DND-41 (cell line): ENCODE measurements at regions not wholly inside any gene's neighbourhood (a gene's known extent, or its start where the extent isn't known, plus 50 kb on each side); places are given as distances from the start of the nearest gene placed in this dataset.
A peak's percentile ranks its signal among the peaks of the same experiment; 100 is the strongest.

Experiments used
- ATAC-seq: fragments of 200-7000 bp; cut with Tn5 transposase; 3 replicates; pipeline ENCODE4 v1.9.1; 2021; ENCODE audit warnings: low read depth; ENCODE audit not compliant: insufficient read depth
- DNase-seq: peaks from one replicate; pipeline ENCODE4 v3.0.0-alpha.2; 2020
- H2AFZ ChIP-seq: 2 replicates; pipeline ENCODE4 v1.6.0; 2012; ENCODE audit warnings: low read depth, low read length
- H3K27ac ChIP-seq: 2 replicates; pipeline ENCODE4 v1.5.1; 2012; ENCODE audit warnings: low read length, inconsistent platforms
- H3K27me3 ChIP-seq: fragments of 200-600 bp; sonication (generic); 2 replicates; pipeline ENCODE4 v1.6.0; 2012; ENCODE audit warnings: low read length, mild to moderate bottlenecking, inconsistent platforms; ENCODE audit not compliant: insufficient read depth, poor library complexity
- H3K36me3 ChIP-seq: 2 replicates; pipeline ENCODE4 v1.5.1; 2012; ENCODE audit warnings: low read length, inconsistent platforms; ENCODE audit not compliant: insufficient read depth
- H3K4me1 ChIP-seq: 2 replicates; pipeline ENCODE4 v1.5.1; 2012; ENCODE audit warnings: mild to moderate bottlenecking, low read length; ENCODE audit not compliant: insufficient read depth
- H3K4me2 ChIP-seq: 2 replicates; pipeline ENCODE4 v1.6.0; 2012; ENCODE audit warnings: mild to moderate bottlenecking, moderate library complexity, low read length, inconsistent platforms; ENCODE audit not compliant: insufficient read depth
- H3K4me3 ChIP-seq, 2 experiments: fragments of 200-600 bp in 1 of 2; shearing (Covaris generic) in 1 of 2; 2 replicates each; pipeline ENCODE4 v1.5.1; 2012 to 2016; ENCODE audit warnings: inconsistent platforms in 2 of 2, low read length in 2 of 2, mild to moderate bottlenecking in 2 of 2, low read depth in 1 of 2, moderate library complexity in 1 of 2
- H3K79me2 ChIP-seq: 2 replicates; pipeline ENCODE4 v1.6.0; 2012; ENCODE audit warnings: low read length, inconsistent platforms; ENCODE audit not compliant: insufficient read depth
- H3K9ac ChIP-seq: 2 replicates; pipeline ENCODE4 v1.6.0; 2012; ENCODE audit warnings: low read depth, mild to moderate bottlenecking, inconsistent platforms, low read length, moderate library complexity
- H3K9me3 ChIP-seq: 2 replicates; pipeline ENCODE4 v1.5.1; 2012; ENCODE audit warnings: low read length, moderate library complexity, mild to moderate bottlenecking, inconsistent platforms; ENCODE audit not compliant: insufficient read depth, severe bottlenecking
- H4K20me1 ChIP-seq: 2 replicates; pipeline ENCODE4 v1.6.0; 2012; ENCODE audit warnings: low read length; ENCODE audit not compliant: insufficient read depth
- EZH2 ChIP-seq: IDR thresholded peaks from 3 replicates; pipeline ENCODE4 v1.6.1; 2012; ENCODE audit warnings: borderline replicate concordance, low read depth, mild to moderate bottlenecking, moderate library complexity, low read length, inconsistent platforms; ENCODE audit not compliant: severe bottlenecking
- TF ChIP-seq, protein P1 (sequence below): IDR thresholded peaks from 2 replicates; pipeline ENCODE4 v1.5.1; 2012; ENCODE audit warnings: borderline replicate concordance, low read length, moderate library complexity, mild to moderate bottlenecking; ENCODE audit not compliant: poor library complexity, severe bottlenecking; ENCODE audit errors: extremely low read depth

DNA sequence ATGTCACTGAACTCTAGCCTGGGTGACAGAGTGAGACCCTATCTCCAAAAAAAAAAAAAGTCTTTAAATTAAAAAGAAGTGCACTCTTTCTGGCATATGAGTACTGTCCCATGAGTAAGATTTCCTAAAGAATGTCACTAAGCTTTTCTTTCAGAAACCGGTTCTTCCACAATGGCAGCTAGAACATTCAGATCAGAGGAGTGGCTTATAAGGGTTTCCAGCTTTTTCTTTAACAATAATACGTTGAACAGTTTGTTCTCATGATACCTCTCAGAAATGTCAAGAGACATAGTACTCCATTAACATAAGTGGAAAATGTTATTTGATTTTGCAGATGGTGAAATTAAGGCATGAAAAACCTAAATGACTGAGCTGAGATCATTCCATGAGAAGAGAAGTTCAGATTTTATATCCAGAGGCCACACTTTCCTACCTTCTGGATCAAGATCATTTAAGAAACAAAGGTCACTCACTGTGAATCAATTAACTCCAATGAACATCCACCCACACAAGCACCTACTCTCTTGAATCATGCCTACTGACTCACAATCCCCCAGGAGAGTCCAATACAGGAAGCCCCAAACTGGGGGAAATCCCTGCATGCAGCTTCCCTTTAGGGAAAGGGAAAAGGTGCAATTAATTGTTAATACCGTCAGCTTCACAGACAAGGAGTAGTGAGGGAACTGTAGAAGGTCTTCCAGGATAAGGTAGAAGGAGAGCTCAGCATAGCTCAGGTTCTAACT is 86.9 kb downstream of the SPTSSA start:
- Histone ChIP-seq H3K79me2 (no peaks in the 10 kb centered on the region), H3K27ac (no peak overlapping the region), H4K20me1 (no peaks in the 10 kb centered on the region), H2AFZ (no peak overlapping the region), H3K4me3 (no peak overlapping the region), H3K4me1 (no peaks in the 10 kb centered on the region), H3K36me3 (no peaks in the 10 kb centered on the region), H3K9ac (no peak overlapping the region), H3K27me3 (no peaks in the 10 kb centered on the region), H3K9me3 (no peaks in the 10 kb centered on the region), H3K4me2 (no peak overlapping the region)
- TF ChIP-seq EZH2: no peak
- TF ChIP-seq, protein P1, sequence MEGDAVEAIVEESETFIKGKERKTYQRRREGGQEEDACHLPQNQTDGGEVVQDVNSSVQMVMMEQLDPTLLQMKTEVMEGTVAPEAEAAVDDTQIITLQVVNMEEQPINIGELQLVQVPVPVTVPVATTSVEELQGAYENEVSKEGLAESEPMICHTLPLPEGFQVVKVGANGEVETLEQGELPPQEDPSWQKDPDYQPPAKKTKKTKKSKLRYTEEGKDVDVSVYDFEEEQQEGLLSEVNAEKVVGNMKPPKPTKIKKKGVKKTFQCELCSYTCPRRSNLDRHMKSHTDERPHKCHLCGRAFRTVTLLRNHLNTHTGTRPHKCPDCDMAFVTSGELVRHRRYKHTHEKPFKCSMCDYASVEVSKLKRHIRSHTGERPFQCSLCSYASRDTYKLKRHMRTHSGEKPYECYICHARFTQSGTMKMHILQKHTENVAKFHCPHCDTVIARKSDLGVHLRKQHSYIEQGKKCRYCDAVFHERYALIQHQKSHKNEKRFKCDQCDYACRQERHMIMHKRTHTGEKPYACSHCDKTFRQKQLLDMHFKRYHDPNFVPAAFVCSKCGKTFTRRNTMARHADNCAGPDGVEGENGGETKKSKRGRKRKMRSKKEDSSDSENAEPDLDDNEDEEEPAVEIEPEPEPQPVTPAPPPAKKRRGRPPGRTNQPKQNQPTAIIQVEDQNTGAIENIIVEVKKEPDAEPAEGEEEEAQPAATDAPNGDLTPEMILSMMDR: no peak
- ATAC-seq (no peak), DNase-seq (no peak)

DNA sequence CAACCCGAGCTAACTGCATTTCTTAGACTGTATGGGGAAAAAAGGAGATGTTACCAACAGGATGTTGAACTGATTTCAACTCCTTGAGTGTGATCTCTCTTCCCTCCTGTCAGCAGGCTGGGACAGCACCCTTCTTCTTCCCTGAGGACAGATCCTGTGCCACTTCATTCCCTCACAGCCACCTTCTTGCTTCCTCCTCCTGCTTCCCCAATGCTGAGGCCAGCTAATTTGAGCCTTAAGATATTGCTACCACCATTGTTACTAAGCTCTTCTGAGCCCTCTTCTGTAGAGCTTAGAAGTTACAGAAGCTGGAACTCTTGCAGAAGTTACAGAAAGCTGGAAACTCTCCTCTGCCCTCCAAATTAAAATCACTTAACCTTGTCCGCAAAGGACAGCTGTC is 88.8 kb downstream of the SPTSSA start:
- H3K9ac ChIP-seq: no peak overlapping the region
- H3K4me2 ChIP-seq: no peak overlapping the region
- peaks cover 5% of the 10 kb centered on the region for H3K27me3 ChIP-seq
- H4K20me1 ChIP-seq: no peaks in the 10 kb centered on the region
- no peak overlapping the region for H2AFZ ChIP-seq
- H3K9me3 ChIP-seq: no peaks in the 10 kb centered on the region
- ATAC-seq (no peak), DNase-seq (no peak)
- H3K4me3 ChIP-seq: no peak overlapping the region
- TF ChIP-seq, protein P1: no peak
- TF ChIP-seq EZH2: no peak
- H3K4me1 ChIP-seq: no peaks in the 10 kb centered on the region
- H3K27ac ChIP-seq: no peak overlapping the region
- H3K36me3 ChIP-seq: no peaks in the 10 kb centered on the region
- no peaks in the 10 kb centered on the region for H3K79me2 ChIP-seq

DNA sequence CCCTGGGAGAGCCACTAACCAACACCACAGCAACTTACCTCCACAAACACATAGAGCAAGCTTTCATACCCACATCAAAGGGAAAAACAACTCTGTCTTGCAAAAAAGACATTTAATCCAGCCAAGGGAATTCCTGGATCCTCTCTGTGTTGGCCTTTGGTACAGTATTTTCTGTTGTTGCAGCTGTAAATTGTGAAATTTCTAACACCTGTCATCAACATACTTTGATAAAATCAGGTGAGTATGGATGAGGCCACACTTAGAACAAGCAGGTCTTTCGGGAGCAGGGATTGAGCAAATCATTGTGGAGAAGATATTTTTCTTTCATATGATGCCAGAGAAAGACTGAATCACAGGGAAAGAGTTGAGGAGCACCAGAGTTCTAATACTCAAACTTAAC is 89.3 kb downstream of the SPTSSA start:
- Histone ChIP-seq H2AFZ (no peak overlapping the region), H3K27me3 (peaks cover 5% of the 10 kb centered on the region), H3K4me2 (no peak overlapping the region), H4K20me1 (no peaks in the 10 kb centered on the region), H3K79me2 (no peaks in the 10 kb centered on the region), H3K36me3 (no peaks in the 10 kb centered on the region), H3K9ac (no peak overlapping the region), H3K9me3 (no peaks in the 10 kb centered on the region), H3K4me3 (no peak overlapping the region), H3K27ac (no peak overlapping the region), H3K4me1 (no peaks in the 10 kb centered on the region)
- ATAC-seq (0 out of 3 replicates have a peak, but pooled peaks have one; percentile 49), DNase-seq (no peak)
- TF ChIP-seq EZH2: no peak
- TF ChIP-seq, protein P1: no peak
